ENCODE measurements at regions not wholly inside any gene's neighbourhood (a gene's known extent, or its start where the extent isn't known, plus 50 kb on each side); places are given as distances from the start of the nearest gene placed in this dataset.

DNA sequence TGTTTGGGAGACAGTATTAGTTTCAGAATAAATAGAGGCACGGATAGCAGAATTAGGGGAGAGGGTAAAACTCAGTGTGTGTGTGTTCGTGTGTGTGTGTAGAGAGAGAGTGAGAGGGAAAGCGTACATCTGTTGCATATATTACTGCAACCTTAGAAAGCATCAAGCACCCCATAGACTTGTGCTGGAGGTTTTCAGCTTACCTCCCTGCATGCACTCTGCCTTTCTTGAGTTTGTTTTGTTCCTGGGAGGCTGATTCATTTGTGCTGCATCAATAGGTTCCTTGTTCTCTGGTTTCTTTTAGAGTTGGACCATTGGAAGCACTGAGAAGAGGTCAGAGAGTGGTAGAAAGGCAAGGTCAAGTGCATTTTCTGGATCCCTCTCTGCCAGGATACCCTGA is 104.4 kb upstream of the KCNK1 start:
- H3K27me3 ChIP-seq, result peaks cover 0 to 5% (median 0%) of the 10 kb centered on the region in 7 donors
- intact Hi-C loops (cut with DNase I), result no loop called here
- DNase-seq (no peak), ATAC-seq (no peak)
- TF ChIP-seq, protein P1, sequence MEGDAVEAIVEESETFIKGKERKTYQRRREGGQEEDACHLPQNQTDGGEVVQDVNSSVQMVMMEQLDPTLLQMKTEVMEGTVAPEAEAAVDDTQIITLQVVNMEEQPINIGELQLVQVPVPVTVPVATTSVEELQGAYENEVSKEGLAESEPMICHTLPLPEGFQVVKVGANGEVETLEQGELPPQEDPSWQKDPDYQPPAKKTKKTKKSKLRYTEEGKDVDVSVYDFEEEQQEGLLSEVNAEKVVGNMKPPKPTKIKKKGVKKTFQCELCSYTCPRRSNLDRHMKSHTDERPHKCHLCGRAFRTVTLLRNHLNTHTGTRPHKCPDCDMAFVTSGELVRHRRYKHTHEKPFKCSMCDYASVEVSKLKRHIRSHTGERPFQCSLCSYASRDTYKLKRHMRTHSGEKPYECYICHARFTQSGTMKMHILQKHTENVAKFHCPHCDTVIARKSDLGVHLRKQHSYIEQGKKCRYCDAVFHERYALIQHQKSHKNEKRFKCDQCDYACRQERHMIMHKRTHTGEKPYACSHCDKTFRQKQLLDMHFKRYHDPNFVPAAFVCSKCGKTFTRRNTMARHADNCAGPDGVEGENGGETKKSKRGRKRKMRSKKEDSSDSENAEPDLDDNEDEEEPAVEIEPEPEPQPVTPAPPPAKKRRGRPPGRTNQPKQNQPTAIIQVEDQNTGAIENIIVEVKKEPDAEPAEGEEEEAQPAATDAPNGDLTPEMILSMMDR (IDR thresholded peaks at IDR 0.05), result no peak
- 58 to 60% methylated on average over 3 of the region's 3 CpGs for WGBS, 2 donors
- H3K4me1 ChIP-seq, result no peaks in the 10 kb centered on the region
- peaks cover 0 to 17% (median 0%) of the 10 kb centered on the region in 11 donors for H3K9me3 ChIP-seq
- no peak overlapping the region for H3K4me3 ChIP-seq
- no peaks in the 10 kb centered on the region for H3K36me3 ChIP-seq
- no peak overlapping the region for H3K27ac ChIP-seq

DNA sequence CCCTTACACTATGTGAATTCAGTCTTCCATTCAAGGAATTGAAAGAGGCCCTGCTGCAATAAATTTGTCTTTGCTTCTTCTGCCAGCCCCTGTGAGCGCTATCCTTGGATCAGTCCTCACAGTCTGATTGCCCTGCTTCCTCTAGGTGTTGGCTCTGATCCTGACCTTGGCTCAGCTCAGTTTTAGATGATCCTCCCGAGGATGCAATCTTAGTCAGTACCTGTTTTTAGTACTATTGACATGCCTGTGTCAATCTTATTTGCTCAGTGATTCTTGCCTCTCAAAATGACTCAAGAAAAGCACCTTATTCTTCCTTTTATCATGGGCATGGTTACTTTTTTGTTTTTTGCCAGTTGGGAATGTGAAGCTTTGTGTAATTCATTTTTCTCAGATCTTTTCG is 101.4 kb upstream of the KCNK1 start:
- H3K36me3 ChIP-seq, result no peaks in the 10 kb centered on the region
- no peaks in the 10 kb centered on the region for H3K9me3 ChIP-seq
- WGBS, 2 donors, result 58 to 66% methylated on average over 3 of the region's 3 CpGs
- no peak overlapping the region for H3K27ac ChIP-seq
- intact Hi-C loops (cut with DNase I), result loop anchor here in 2 of 10 donors (10.0 kb wide), 1 partner anchor 282 kb away; no protein-coding TSS in a partner anchor
- TF ChIP-seq, protein P1 (IDR thresholded peaks at IDR 0.05), result no peak
- DNase-seq, result no peak
- H3K4me1 ChIP-seq, result no peaks in the 10 kb centered on the region
- peaks cover 0 to 6% (median 0%) of the 10 kb centered on the region in 7 donors for H3K27me3 ChIP-seq
- no peak for ATAC-seq
- no peak overlapping the region for H3K4me3 ChIP-seq

DNA sequence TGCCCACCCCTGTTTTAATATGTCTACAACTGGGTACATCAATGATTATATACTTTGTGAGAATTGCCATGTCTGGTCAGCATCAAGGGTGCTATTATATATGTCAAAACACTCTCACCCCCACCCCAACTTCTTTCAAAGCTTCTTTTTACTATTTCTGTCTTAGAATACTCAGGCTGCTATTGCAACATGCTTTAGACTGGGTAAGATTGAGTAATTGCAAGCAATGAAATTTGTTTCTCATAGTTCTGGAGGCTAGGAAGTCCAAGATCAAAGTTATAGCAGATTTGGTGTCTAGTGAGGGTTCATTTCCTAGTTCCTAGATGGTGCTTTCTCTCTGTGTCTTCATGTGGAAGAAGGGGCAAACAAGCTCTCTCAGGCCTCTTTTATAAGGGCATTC is 100.5 kb upstream of the KCNK1 start:
- H3K4me1 ChIP-seq, result no peaks in the 10 kb centered on the region
- peaks cover 0 to 5% (median 0%) of the 10 kb centered on the region in 7 donors for H3K27me3 ChIP-seq
- no peaks in the 10 kb centered on the region for H3K36me3 ChIP-seq
- H3K27ac ChIP-seq, result no peak overlapping the region
- no peak overlapping the region for H3K4me3 ChIP-seq
- ATAC-seq (no peak), DNase-seq (no peak)
- TF ChIP-seq, protein P1 (IDR thresholded peaks at IDR 0.05), result no peak
- intact Hi-C loops (cut with DNase I), result loop anchor here in 2 of 10 donors (10.0 kb wide), 1 partner anchor 281 kb away; no protein-coding TSS in a partner anchor
- H3K9me3 ChIP-seq, result no peaks in the 10 kb centered on the region

DNA sequence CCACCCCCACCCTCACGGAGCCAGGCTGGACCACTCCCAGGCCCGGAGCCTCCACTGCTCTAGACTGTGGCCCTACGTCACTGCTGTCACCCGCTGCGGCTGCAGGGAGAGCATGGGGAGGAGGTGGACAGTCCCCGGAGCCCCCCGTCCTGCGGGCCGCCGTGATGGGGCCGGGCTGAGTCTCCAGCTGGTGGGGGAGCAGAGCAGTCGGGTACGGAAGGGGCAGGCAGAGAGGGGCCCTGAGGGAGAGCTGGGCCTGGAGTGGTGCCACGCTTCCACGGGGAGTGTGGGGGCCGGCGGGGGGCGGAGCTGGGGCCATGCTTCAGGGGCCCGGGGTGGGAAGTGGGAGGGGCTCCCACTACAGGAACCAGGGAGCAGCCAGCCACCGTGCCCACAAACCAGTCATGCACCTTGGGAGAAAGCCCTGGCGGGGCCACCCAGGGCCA is 98.9 kb upstream of the KCNK1 start:
- no peak for DNase-seq
- Histone ChIP-seq H3K27me3 (peaks cover 0 to 3% (median 0%) of the 10 kb centered on the region in 7 donors), H3K4me1 (no peaks in the 10 kb centered on the region), H3K9me3 (no peaks in the 10 kb centered on the region), H3K27ac (no peak overlapping the region), H3K36me3 (no peaks in the 10 kb centered on the region), H3K4me3 (no peak overlapping the region)
- TF ChIP-seq, protein P1 (IDR thresholded peaks at IDR 0.05), result no peak
- no peak for ATAC-seq
- WGBS, 2 donors, result 90 to 92% methylated on average over 21 of the region's 21 CpGs
- intact Hi-C loops (cut with DNase I), result loop anchor here in 6 of 10 donors (5.0 to 10.0 kb wide), 2 partner anchors 277 to 280 kb away; no protein-coding TSS in a partner anchor
